Fibroblast of lung (primary cell): ENCODE measurements at regions not wholly inside any gene's neighbourhood (a gene's known extent, or its start where the extent isn't known, plus 50 kb on each side); places are given as distances from the start of the nearest gene placed in this dataset.
A peak's percentile ranks its signal among the peaks of the same experiment; 100 is the strongest.

Experiments used
- CTCF ChIP-seq, 2 donors: IDR thresholded peaks in 1 of 2; conservative IDR thresholded peaks in 1 of 2; 1 replicate in 1 of 2; 2 replicates in 1 of 2; pipeline ENCODE4 v1.5.1; 2011 to 2012; ENCODE audit warnings: low read length in 2 of 2, control low read depth in 1 of 2, inconsistent platforms in 1 of 2, low read depth in 1 of 2, mild to moderate bottlenecking in 1 of 2
- EZH2 ChIP-seq: IDR thresholded peaks from 2 replicates; pipeline ENCODE4 v1.5.1; 2012; ENCODE audit warnings: low read length, control low read depth, mild to moderate bottlenecking; ENCODE audit errors: missing control alignments

GRCh38 chr4:183797445-183798300 lies 107.4 kb upstream of the STOX2 start:
- TF ChIP-seq CTCF (conservative IDR thresholded peaks at IDR 0.05 in 1 of 2, IDR thresholded peaks at IDR 0.05 in 1 of 2; ENCODE audit: low read depth in 1 of 2, low read length in 2 of 2) = no peak
- TF ChIP-seq EZH2 = peak; percentile 87
